ENCODE measurements at regions not wholly inside any gene's neighbourhood (a gene's known extent, or its start where the extent isn't known, plus 50 kb on each side); places are given as distances from the start of the nearest gene placed in this dataset.

DNA sequence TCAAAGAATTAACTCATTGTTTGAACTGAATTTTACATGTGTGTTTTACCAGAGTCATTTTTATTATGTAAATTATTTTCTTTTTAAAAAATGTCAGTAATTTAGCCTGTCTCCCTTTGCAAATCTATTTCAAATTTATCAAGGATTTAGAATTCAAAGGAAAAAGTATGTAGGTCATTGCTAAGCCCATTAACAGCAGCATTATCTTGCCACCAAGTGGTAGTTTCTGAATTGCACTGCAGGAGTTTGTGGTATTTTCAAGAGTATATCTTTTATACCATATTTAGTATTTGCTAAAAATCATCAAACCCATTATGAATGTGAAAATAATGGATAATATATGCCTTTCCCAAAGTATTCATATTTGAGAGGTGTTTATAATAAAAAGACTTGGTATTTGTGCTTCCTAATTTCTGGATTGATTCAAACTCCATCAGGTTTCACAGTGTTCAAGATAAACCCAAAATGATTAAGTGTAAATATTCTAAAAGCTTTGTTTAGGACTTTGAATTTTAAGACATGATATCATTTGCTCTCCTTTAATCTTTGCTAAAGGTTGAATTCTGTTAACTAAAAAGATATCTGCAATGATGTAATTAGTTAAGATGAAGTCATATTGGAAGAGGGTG, 711.4 kb downstream of the FSCB start:
- no peak for TF ChIP-seq EZH2phosphoT487 (IDR thresholded peaks at IDR 0.05; ENCODE audit: borderline replicate concordance, low read length)
- H3K79me2 ChIP-seq (ENCODE audit: control insufficient read depth, low read length), result no peaks in the 10 kb centered on the region
- no peaks in the 10 kb centered on the region for H3K9me2 ChIP-seq (replicated peaks; ENCODE audit: control insufficient read depth, low read length)
- no peak overlapping the region for H3K4me3 ChIP-seq (ENCODE audit: low read length)
- no peaks in the 10 kb centered on the region for H4K20me1 ChIP-seq (ENCODE audit: control insufficient read depth, insufficient read depth, low read depth, low read length)
- H3K4me2 ChIP-seq (ENCODE audit: low read length), result no peak overlapping the region
- no peaks in the 10 kb centered on the region for H3K27me3 ChIP-seq (ENCODE audit: control insufficient read depth, low read length)
- no peaks in the 10 kb centered on the region for H3K4me1 ChIP-seq (ENCODE audit: control insufficient read depth, low read length)
- H3F3A ChIP-seq (ENCODE audit: control insufficient read depth, insufficient read depth), result no peaks in the 10 kb centered on the region
- no peaks in the 10 kb centered on the region for H3K9me3 ChIP-seq (ENCODE audit: control insufficient read depth, insufficient read depth, low read length)
- no peak overlapping the region for H3K27ac ChIP-seq (ENCODE audit: low read depth, low read length)
- no peaks in the 10 kb centered on the region for H3K36me3 ChIP-seq (ENCODE audit: control insufficient read depth, low read length)

DNA sequence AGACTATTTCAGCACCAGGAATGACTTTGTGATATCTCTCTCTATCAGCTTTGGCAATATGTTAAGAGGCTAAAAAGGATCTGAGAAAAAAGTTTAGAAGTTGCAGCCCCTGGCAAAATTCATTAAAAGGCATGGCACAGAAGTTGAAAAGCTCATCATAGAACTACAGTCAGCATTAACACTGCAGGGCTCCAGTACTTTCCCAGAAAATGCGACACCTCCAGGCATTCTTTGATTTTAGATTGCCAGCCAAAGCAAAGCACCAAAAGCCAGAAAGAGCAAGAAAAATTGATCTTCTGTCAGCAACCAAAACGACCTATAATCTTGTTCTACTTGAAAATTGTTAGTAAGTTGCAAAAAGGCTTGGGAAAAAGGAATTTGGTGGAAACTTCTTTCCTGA, 713.5 kb downstream of the FSCB start:
- H3F3A ChIP-seq (ENCODE audit: control insufficient read depth, insufficient read depth), result no peaks in the 10 kb centered on the region
- H3K9me2 ChIP-seq (replicated peaks; ENCODE audit: control insufficient read depth, low read length), result no peaks in the 10 kb centered on the region
- H3K27ac ChIP-seq (ENCODE audit: low read depth, low read length), result no peak overlapping the region
- H3K9me3 ChIP-seq (ENCODE audit: control insufficient read depth, insufficient read depth, low read length), result no peaks in the 10 kb centered on the region
- TF ChIP-seq, protein P1, sequence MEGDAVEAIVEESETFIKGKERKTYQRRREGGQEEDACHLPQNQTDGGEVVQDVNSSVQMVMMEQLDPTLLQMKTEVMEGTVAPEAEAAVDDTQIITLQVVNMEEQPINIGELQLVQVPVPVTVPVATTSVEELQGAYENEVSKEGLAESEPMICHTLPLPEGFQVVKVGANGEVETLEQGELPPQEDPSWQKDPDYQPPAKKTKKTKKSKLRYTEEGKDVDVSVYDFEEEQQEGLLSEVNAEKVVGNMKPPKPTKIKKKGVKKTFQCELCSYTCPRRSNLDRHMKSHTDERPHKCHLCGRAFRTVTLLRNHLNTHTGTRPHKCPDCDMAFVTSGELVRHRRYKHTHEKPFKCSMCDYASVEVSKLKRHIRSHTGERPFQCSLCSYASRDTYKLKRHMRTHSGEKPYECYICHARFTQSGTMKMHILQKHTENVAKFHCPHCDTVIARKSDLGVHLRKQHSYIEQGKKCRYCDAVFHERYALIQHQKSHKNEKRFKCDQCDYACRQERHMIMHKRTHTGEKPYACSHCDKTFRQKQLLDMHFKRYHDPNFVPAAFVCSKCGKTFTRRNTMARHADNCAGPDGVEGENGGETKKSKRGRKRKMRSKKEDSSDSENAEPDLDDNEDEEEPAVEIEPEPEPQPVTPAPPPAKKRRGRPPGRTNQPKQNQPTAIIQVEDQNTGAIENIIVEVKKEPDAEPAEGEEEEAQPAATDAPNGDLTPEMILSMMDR (IDR thresholded peaks at IDR 0.05; ENCODE audit: low read depth, low read length, poor library complexity, severe bottlenecking), result no peak
- TF ChIP-seq EZH2phosphoT487 (IDR thresholded peaks at IDR 0.05; ENCODE audit: borderline replicate concordance, low read length), result no peak
- no peak overlapping the region for H3K4me3 ChIP-seq (ENCODE audit: low read length)
- no peaks in the 10 kb centered on the region for H3K4me1 ChIP-seq (ENCODE audit: control insufficient read depth, low read length)
- no peak overlapping the region for H3K4me2 ChIP-seq (ENCODE audit: low read length)
- H3K79me2 ChIP-seq (ENCODE audit: control insufficient read depth, low read length), result no peaks in the 10 kb centered on the region
- no peaks in the 10 kb centered on the region for H4K20me1 ChIP-seq (ENCODE audit: control insufficient read depth, insufficient read depth, low read depth, low read length)
- no peaks in the 10 kb centered on the region for H3K36me3 ChIP-seq (ENCODE audit: control insufficient read depth, low read length)
- H3K27me3 ChIP-seq (ENCODE audit: control insufficient read depth, low read length), result no peaks in the 10 kb centered on the region

DNA sequence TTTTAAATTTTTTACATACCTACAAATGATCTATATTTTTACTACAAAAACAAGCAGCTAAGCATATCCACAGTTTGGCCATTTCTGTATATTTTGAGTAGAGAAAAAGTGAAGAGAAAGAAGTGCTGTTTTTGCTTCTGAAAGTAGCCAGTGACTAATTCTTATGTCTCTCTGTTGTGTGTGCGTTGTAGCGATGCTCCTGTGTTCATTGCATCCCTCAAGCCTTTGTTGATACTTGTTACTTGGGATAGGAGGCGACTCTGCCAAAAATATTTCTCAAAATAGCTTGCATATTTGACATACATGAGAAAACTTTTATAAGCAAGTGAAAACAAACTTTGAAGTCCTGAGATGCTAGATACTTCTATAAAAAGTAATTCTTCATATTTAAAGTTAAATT, 714.1 kb downstream of the FSCB start:
- Histone ChIP-seq H3K9me3 (ENCODE audit: control insufficient read depth, insufficient read depth, low read length) (no peaks in the 10 kb centered on the region), H3K36me3 (ENCODE audit: control insufficient read depth, low read length) (no peaks in the 10 kb centered on the region), H3F3A (ENCODE audit: control insufficient read depth, insufficient read depth) (no peaks in the 10 kb centered on the region), H4K20me1 (ENCODE audit: control insufficient read depth, insufficient read depth, low read depth, low read length) (no peaks in the 10 kb centered on the region), H3K27ac (ENCODE audit: low read depth, low read length) (no peak overlapping the region), H3K4me2 (ENCODE audit: low read length) (no peak overlapping the region), H3K79me2 (ENCODE audit: control insufficient read depth, low read length) (no peaks in the 10 kb centered on the region), H3K4me3 (ENCODE audit: low read length) (no peak overlapping the region), H3K27me3 (ENCODE audit: control insufficient read depth, low read length) (no peaks in the 10 kb centered on the region), H3K4me1 (ENCODE audit: control insufficient read depth, low read length) (no peaks in the 10 kb centered on the region), H3K9me2 (replicated peaks; ENCODE audit: control insufficient read depth, low read length) (no peaks in the 10 kb centered on the region)
- TF ChIP-seq, protein P1 (IDR thresholded peaks at IDR 0.05; ENCODE audit: low read depth, low read length, poor library complexity, severe bottlenecking), result no peak
- TF ChIP-seq EZH2phosphoT487 (IDR thresholded peaks at IDR 0.05; ENCODE audit: borderline replicate concordance, low read length), result no peak

DNA sequence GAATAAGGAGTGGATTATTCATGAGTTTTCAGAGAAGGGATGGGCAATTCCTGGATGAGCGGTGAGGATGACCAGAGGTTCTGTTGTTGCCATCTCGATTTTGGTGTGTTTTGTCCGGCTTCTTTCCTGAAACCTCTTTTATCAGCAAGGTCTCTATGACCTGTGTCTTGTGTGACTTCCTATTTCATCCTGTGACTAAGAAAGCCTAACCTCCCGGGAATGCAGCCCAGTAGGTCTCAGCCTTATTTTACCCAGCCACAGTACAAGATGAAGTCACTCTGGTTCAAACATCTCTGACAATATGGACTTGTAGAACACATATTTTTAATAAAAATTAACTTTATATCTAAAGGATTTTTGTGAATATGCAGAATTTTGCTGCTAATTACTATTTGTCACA, 716.4 kb downstream of the FSCB start:
- H3K4me1 ChIP-seq (ENCODE audit: control insufficient read depth, low read length), result no peaks in the 10 kb centered on the region
- H3K4me3 ChIP-seq (ENCODE audit: low read length), result no peak overlapping the region
- no peak for TF ChIP-seq EZH2phosphoT487 (IDR thresholded peaks at IDR 0.05; ENCODE audit: borderline replicate concordance, low read length)
- TF ChIP-seq, protein P1 (IDR thresholded peaks at IDR 0.05; ENCODE audit: low read depth, low read length, poor library complexity, severe bottlenecking), result no peak
- H3K9me3 ChIP-seq (ENCODE audit: control insufficient read depth, insufficient read depth, low read length), result no peaks in the 10 kb centered on the region
- no peaks in the 10 kb centered on the region for H3K9me2 ChIP-seq (replicated peaks; ENCODE audit: control insufficient read depth, low read length)
- no peaks in the 10 kb centered on the region for H3K27me3 ChIP-seq (ENCODE audit: control insufficient read depth, low read length)
- H3K36me3 ChIP-seq (ENCODE audit: control insufficient read depth, low read length), result no peaks in the 10 kb centered on the region
- H4K20me1 ChIP-seq (ENCODE audit: control insufficient read depth, insufficient read depth, low read depth, low read length), result no peaks in the 10 kb centered on the region
- no peak overlapping the region for H3K27ac ChIP-seq (ENCODE audit: low read depth, low read length)
- no peaks in the 10 kb centered on the region for H3F3A ChIP-seq (ENCODE audit: control insufficient read depth, insufficient read depth)
- H3K79me2 ChIP-seq (ENCODE audit: control insufficient read depth, low read length), result no peaks in the 10 kb centered on the region
- no peak overlapping the region for H3K4me2 ChIP-seq (ENCODE audit: low read length)
